HepG2 (cell line): ENCODE measurements at regions not wholly inside any gene's neighbourhood (a gene's known extent, or its start where the extent isn't known, plus 50 kb on each side); places are given as distances from the start of the nearest gene placed in this dataset.

Source experiments
- ATAC-seq: fragments of 200-7000 bp; cut with Tn5 transposase; 3 replicates; pipeline ENCODE4 v1.9.1; 2020; ENCODE audit warnings: mild to moderate bottlenecking, moderate library complexity
- BruUV-seq: library from RNA; stranded (reverse); fragments of 400-500 nt; replicated peaks from 2 replicates; lab custom pipeline; 2021; lab: Mats Ljungman, UMichigan
- CTCF ChIA-PET: fragments of 300-600 bp; formaldehyde crosslinking; extraction: SDS; loops from one replicate; lab custom pipeline; 2021; ENCODE audit warnings: low total read pairs, inconsistent platforms, low intra/inter-chr PET ratio; lab: Yijun Ruan, JAX
- POLR2A ChIA-PET: fragments of 350-600 bp; sonication (Branson Sonifier 250); formaldehyde crosslinking; loops from one replicate; lab custom pipeline; 2020; ENCODE audit warnings: antibody characterized with exemption, inconsistent platforms; lab: Yijun Ruan, JAX
- DNase-seq: peaks from one replicate; pipeline ENCODE4 v3.0.0-alpha.2; 2015; ENCODE audit warnings: low spot score
- FAIRE-seq: peaks from 3 replicates; lab custom pipeline; 2011; peaks lifted over from hg19 to GRCh38; lab: Jason Lieb, UNC
- H2AFZ ChIP-seq: one replicate; pipeline ENCODE4 v1.6.1; 2011; ENCODE audit warnings: low read length, inconsistent platforms
- H3K27ac ChIP-seq: fragments of 300-600 bp; 3 replicates; pipeline ENCODE4 v1.8.0; 2011; ENCODE audit warnings: mixed run types, mild to moderate bottlenecking, mixed read lengths, low read length, inconsistent platforms; ENCODE audit not compliant: insufficient read depth; ENCODE audit errors: extremely low read length
- H3K27me3 ChIP-seq, 2 experiments: fragments of 200-600 bp in 1 of 2; 2 replicates in 1 of 2; 3 replicates in 1 of 2; pipeline versions ENCODE4 v1.6.0 to v1.8.0; 2011; ENCODE audit warnings: low read length in 2 of 2, mild to moderate bottlenecking in 2 of 2, moderate library complexity in 2 of 2, inconsistent platforms in 1 of 2; ENCODE audit not compliant: insufficient read depth in 2 of 2, control insufficient read depth in 1 of 2
- H3K36me3 ChIP-seq, 2 experiments: fragments of 200-600 bp in 1 of 2; replicated peaks in 1 of 2; 2 replicates in 1 of 2; 3 replicates in 1 of 2; pipeline versions ENCODE4 v1.5.1 to v1.8.0; 2011; ENCODE audit warnings: low read length in 2 of 2, inconsistent platforms in 1 of 2; ENCODE audit not compliant: insufficient read depth in 2 of 2, control insufficient read depth in 1 of 2
- H3K4me1 ChIP-seq: 2 replicates; pipeline ENCODE4 v1.5.1; 2012; ENCODE audit warnings: low read length, inconsistent platforms; ENCODE audit not compliant: insufficient read depth
- H3K4me2 ChIP-seq: 2 replicates; pipeline ENCODE4 v1.6.0; 2011; ENCODE audit warnings: low read depth, low read length, inconsistent platforms
- H3K4me3 ChIP-seq, 3 experiments: fragments of 200-600 bp in 1 of 3; sonication (generic), shearing (Covaris generic) in 1 of 3; replicated peaks in 1 of 3; 2 replicates each; pipeline ENCODE4 v1.5.1; 2011 to 2016; ENCODE audit warnings: low read length in 3 of 3, inconsistent platforms in 2 of 3, low read depth in 2 of 3, mild to moderate bottlenecking in 2 of 3, control low read depth in 1 of 3, mixed read lengths in 1 of 3; ENCODE audit not compliant: insufficient read depth in 1 of 3
- H3K79me2 ChIP-seq: one replicate; pipeline ENCODE4 v1.6.1; 2011; ENCODE audit warnings: low read length, inconsistent platforms; ENCODE audit not compliant: insufficient read depth
- H3K9ac ChIP-seq: 2 replicates; pipeline ENCODE4 v1.6.0; 2011; ENCODE audit warnings: mild to moderate bottlenecking, low read depth, low read length, inconsistent platforms; ENCODE audit not compliant: insufficient read depth
- H3K9me3 ChIP-seq: 2 replicates; pipeline ENCODE4 v1.5.1; 2012; ENCODE audit warnings: mild to moderate bottlenecking, low read length
- H4K20me1 ChIP-seq: 2 replicates; pipeline ENCODE4 v1.6.0; 2011; ENCODE audit warnings: inconsistent platforms, mild to moderate bottlenecking, low read length, moderate library complexity; ENCODE audit not compliant: insufficient read depth
- ATF7 ChIP-seq, 2 experiments: fragments of 450-650 bp in 1 of 2; sonication (generic) in 1 of 2; formaldehyde crosslinking in 1 of 2; IDR thresholded peaks; 2 replicates each; pipeline versions ENCODE4 v1.4.0 to v1.6.1; 2016 to 2020; ENCODE audit warnings: antibody characterized with exemption in 1 of 2, mild to moderate bottlenecking in 1 of 2, missing genetic modification reagents in 1 of 2
- ATF7-NPFF ChIP-seq: sonication (generic); formaldehyde crosslinking; IDR thresholded peaks from 2 replicates; pipeline ENCODE4 v1.8.1; 2023; ENCODE audit warnings: mild to moderate bottlenecking, low read depth, missing genetic modification reagents, moderate library complexity
- BATF2 ChIP-seq: sonication (generic); formaldehyde crosslinking; IDR thresholded peaks from 2 replicates; pipeline ENCODE4 v1.8.0; 2022; ENCODE audit warnings: mild to moderate bottlenecking, missing genetic modification reagents, moderate library complexity
- HNF1B ChIP-seq: sonication (generic); formaldehyde crosslinking; IDR thresholded peaks from 2 replicates; pipeline ENCODE4 v1.5.1; 2020; ENCODE audit warnings: mild to moderate bottlenecking, moderate library complexity, missing genetic modification reagents
- IRF1 ChIP-seq: sonication (generic); formaldehyde crosslinking; IDR thresholded peaks from 2 replicates; pipeline ENCODE4 v1.4.0; 2020; ENCODE audit warnings: low read depth, mild to moderate bottlenecking, missing genetic modification reagents
- KLF16 ChIP-seq, 2 experiments: sonication (generic) in 1 of 2; formaldehyde crosslinking in 1 of 2; IDR thresholded peaks; 2 replicates each; pipeline versions ENCODE4 v1.6.1 to v1.8.0; 2016 to 2023; ENCODE audit warnings: missing genetic modification reagents in 2 of 2, missing compliant biosample characterization in 1 of 2
- KLF6 ChIP-seq: IDR thresholded peaks from 2 replicates; pipeline ENCODE4 v1.8.0; 2016; ENCODE audit warnings: missing biosample characterization, missing genetic modification reagents
- PAF1 ChIP-seq: IDR thresholded peaks from 2 replicates; pipeline ENCODE4 v1.6.1; 2016; ENCODE audit warnings: missing genetic modification reagents, missing compliant biosample characterization
- PCBP2 ChIP-seq: fragments of 200-400 bp; formaldehyde crosslinking; optimal IDR thresholded peaks from 2 replicates; pipeline ENCODE3; 2018; ENCODE audit warnings: low read length, low read depth; ENCODE audit not compliant: poor library complexity, severe bottlenecking
- SRSF4 ChIP-seq: fragments of 200-400 bp; formaldehyde crosslinking; IDR thresholded peaks from one replicate; pipeline ENCODE4 v1.6.1; 2018; ENCODE audit warnings: mild to moderate bottlenecking, low read depth, low read length, moderate library complexity; ENCODE audit not compliant: poor library complexity, severe bottlenecking
- ZFP90 ChIP-seq: sonication (generic); formaldehyde crosslinking; IDR thresholded peaks from 2 replicates; pipeline ENCODE4 v1.8.0; 2022; ENCODE audit warnings: missing genetic modification reagents, mild to moderate bottlenecking, inconsistent platforms, borderline replicate concordance
- ZNF552 ChIP-seq: sonication (generic); formaldehyde crosslinking; IDR thresholded peaks from 2 replicates; pipeline ENCODE4 v1.9.0; 2022; ENCODE audit warnings: missing genetic modification reagents, mild to moderate bottlenecking, borderline replicate concordance
- WGBS: methylation state at CpG from one replicate; pipeline ENCODE4 v1.1.6; 2017; ENCODE audit warnings: low lambda C conversion rate; 5-methylcytosine and 5-hydroxymethylcytosine counted together
- in situ Hi-C: cut with HindIII; loops from 2 replicates; pipeline ENCODE4 v1.10.0; 2017; ENCODE audit warnings: low pct_unique_long_range_greater_than_20kb; ENCODE audit not compliant: extremely low pct_ligation_motif_present
- intact Hi-C: fragments of 100-400 bp; cut with micrococcal nuclease; formaldehyde crosslinking; loops from one replicate; pipeline ENCODE4 v1.10.0; 2022; ENCODE audit not compliant: unreplicated experiment
- TF ChIP-seq, protein P1 (sequence below): sonication (generic); formaldehyde crosslinking; IDR thresholded peaks from 2 replicates; pipeline ENCODE4 v1.8.0; 2022; ENCODE audit warnings: low read depth, missing genetic modification reagents
- TF ChIP-seq, protein P2 (sequence below): sonication (generic); formaldehyde crosslinking; IDR thresholded peaks from 2 replicates; pipeline ENCODE4 v1.9.0; 2021; ENCODE audit warnings: missing genetic modification reagents, mild to moderate bottlenecking, borderline replicate concordance

DNA sequence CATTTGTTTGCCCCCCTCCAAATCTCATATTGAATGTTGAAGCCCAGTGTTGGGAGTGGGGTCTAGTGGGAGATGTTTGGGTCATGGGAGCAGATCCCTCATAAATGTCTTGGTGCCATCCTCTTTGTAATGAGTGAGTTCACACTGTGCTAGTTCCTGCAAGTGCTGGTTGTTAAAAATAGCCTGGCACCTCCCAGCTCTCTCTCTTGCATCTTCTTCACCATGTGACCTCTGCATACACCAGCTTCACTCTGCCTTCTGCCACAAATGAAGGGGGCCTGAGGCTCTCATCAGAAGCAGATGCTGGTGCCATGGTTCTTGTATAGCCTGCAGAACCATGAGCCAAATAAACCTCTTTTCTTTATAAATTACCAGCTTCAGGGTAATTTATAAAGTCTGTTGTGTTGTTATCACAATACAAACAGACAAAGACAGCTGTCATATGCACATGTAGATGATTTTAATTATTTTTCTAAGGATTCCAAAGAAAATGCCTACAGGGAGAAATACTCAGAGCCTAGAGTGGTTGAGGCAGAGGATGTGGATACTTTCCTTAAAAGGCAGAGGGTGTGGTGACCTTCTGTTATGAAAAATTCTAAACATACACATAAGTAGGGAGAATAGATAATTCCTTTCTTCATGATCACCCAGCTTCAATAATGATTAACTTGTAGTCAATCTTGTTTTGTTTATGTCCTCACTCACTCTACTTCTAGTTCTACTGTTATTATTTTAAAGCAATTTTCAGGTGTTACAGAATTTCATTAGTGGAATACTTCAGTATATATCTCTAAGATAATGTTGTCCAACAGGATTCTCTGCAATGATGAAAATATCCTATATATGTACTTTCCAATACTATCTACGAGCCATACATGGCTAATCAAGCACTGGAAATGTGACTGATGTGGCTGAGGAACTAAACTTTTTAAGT is 75.1 kb upstream of the RANBP6 start (continued):
- TF ChIP-seq HNF1B (CRISPR knock-in tag) (no peak), PCBP2 (no peak), SRSF4 (no peak), KLF16 (CRISPR knock-in tag; IDR thresholded peaks at IDR 0.05) (no peak)
- TF ChIP-seq, protein P1, sequence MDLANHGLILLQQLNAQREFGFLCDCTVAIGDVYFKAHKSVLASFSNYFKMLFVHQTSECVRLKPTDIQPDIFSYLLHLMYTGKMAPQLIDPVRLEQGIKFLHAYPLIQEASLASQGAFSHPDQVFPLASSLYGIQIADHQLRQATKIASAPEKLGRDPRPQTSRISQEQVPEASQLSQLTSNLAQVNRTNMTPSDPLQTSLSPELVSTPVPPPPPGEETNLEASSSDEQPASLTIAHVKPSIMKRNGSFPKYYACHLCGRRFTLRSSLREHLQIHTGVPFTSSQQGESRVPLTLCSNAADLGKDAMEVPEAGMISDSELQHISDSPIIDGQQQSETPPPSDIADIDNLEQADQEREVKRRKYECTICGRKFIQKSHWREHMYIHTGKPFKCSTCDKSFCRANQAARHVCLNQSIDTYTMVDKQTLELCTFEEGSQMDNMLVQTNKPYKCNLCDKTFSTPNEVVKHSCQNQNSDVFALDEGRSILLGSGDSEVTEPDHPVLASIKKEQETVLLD (CRISPR knock-in tag): no peak

- 0% methylated on average over 1 of the region's 1 CpG for WGBS
- no TSS peak for BruUV-seq
- H3K4me3 ChIP-seq: no peak overlapping the region
- no peak for TF ChIP-seq ZFP90 (CRISPR knock-in tag)
- TF ChIP-seq ZNF552 (CRISPR knock-in tag): no peak
- no peak for TF ChIP-seq KLF6 (CRISPR knock-in tag)
- no peak for TF ChIP-seq ATF7-NPFF
- TF ChIP-seq, protein P2, sequence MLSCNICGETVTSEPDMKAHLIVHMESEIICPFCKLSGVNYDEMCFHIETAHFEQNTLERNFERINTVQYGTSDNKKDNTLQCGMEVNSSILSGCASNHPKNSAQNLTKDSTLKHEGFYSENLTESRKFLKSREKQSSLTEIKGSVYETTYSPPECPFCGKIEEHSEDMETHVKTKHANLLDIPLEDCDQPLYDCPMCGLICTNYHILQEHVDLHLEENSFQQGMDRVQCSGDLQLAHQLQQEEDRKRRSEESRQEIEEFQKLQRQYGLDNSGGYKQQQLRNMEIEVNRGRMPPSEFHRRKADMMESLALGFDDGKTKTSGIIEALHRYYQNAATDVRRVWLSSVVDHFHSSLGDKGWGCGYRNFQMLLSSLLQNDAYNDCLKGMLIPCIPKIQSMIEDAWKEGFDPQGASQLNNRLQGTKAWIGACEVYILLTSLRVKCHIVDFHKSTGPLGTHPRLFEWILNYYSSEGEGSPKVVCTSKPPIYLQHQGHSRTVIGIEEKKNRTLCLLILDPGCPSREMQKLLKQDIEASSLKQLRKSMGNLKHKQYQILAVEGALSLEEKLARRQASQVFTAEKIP (CRISPR knock-in tag): no peak
- TF ChIP-seq IRF1 (CRISPR knock-in tag): no peak
- no peak for TF ChIP-seq ATF7 (IDR thresholded peaks at IDR 0.05)
- TF ChIP-seq ATF7 (CRISPR knock-in tag; IDR thresholded peaks at IDR 0.05): no peak
- TF ChIP-seq BATF2 (CRISPR knock-in tag): no peak
- TF ChIP-seq PAF1 (CRISPR knock-in tag): no peak
Measured at GRCh38 chr9:6089300-6089699, 73.9 kb upstream of the RANBP6 start.

More at GRCh38 chr9:6089300-6089699, 73.9 kb upstream of the RANBP6 start:
- Histone ChIP-seq H3K4me2 (no peak overlapping the region), H3K36me3 (no peaks in the 10 kb centered on the region), H3K9ac (no peak overlapping the region), H3K27ac (no peak overlapping the region), H3K9me3 (no peaks in the 10 kb centered on the region), H4K20me1 (no peaks in the 10 kb centered on the region), H3K79me2 (no peaks in the 10 kb centered on the region), H3K4me1 (no peaks in the 10 kb centered on the region), H2AFZ (no peak overlapping the region), H3K27me3 (no peaks in the 10 kb centered on the region; a peak in 2 of 5 replicates)
- ChIA-PET CTCF (no interaction called here), POLR2A (no interaction called here)
- DNase-seq (no peak), ATAC-seq (no peak), FAIRE-seq (no peak)
- in situ Hi-C loops (no loop called here), intact Hi-C loops (no loop called here)
